IPS-18c (cell line): ENCODE measurements at regions not wholly inside any gene's neighbourhood (a gene's known extent, or its start where the extent isn't known, plus 50 kb on each side); places are given as distances from the start of the nearest gene placed in this dataset.

Source experiments
- H3K4me3 ChIP-seq: 2 replicates; pipeline ENCODE4 v1.7.0; 2013; ENCODE audit warnings: low read depth, mild to moderate bottlenecking, low read length, moderate library complexity; ENCODE audit not compliant: insufficient read depth
- H3K9me3 ChIP-seq: one replicate; pipeline ENCODE4 v1.6.1; 2013; ENCODE audit warnings: mild to moderate bottlenecking, low read length, moderate library complexity; ENCODE audit not compliant: control insufficient read depth, insufficient read depth

- H3K4me3 ChIP-seq, result no peak overlapping the region
Observed at GRCh38 chr7:93048136-93048930, 69.4 kb downstream of the SAMD9 start.

DNA sequence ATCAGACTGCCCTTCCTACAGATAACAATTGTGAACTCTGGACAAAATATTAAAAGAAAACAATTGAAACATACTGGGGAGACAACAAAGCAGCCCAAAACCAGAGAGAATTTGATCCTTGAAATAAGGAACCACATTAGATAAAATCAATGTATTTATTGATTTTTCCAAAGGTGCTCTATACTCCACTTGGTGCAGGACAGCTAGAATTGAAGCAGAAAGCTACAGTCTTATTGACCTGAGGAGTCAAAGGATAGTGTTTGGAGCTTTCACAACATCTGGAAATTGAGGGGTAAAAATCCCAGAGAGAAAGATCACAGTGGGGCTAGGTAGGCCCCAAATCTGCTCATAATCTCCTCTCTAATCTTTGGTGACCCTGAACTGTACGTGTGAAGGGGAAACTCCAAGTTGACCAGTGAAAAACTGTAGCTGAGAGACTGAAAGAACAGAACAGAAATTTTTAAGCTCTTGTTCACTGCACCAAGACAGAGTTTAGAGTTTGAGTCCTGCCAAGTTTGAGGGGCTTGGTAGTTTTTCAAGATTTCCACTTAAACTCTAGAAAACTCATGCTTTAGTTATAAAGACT, 70.2 kb downstream of the SAMD9 start:
- Histone ChIP-seq H3K4me3 (no peak overlapping the region), H3K9me3 (no peaks in the 10 kb centered on the region)

More at GRCh38 chr7:93048136-93048930, 69.4 kb downstream of the SAMD9 start:
- H3K9me3 ChIP-seq, result no peaks in the 10 kb centered on the region

- Histone ChIP-seq H3K9me3 (no peaks in the 10 kb centered on the region), H3K4me3 (no peak overlapping the region)
Observed at GRCh38 chr7:93046641-93047040, 71.1 kb downstream of the SAMD9 start.

- Histone ChIP-seq H3K4me3 (peak overlapping the region; percentile 49), H3K9me3 (no peaks in the 10 kb centered on the region)
Observed at GRCh38 chr7:93044147-93044810, 73.5 kb downstream of the SAMD9 start.

DNA sequence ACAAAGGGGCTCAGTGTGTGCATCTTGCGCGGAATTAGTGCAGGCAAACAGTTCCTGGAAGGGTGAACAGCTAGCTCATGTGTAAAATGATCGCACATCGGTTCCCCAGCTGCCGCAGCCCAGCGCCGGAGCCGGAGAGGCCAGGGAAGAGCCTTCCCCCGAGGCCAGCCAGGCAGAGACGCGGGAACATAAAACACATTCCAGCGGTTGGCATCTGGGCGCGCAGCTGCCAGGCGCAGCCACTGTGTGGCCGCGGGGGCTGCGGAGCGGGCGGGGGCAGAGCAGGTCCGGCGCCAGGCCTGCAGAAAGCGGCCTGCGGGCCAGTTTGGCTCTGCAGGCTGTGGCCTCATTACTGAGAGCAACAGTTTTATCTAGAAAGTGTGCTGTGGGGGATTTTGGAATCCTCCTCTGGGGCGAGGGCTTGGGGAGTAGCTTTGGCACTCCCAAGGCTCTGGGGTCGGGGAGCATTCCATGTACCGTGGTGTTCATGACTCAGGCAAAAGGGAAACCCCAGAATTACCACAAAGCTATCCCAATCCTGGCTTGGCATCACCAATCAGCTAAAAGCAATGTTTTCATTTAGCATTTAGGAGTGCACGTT, 74.3 kb downstream of the SAMD9 start:
- Histone ChIP-seq H3K9me3 (no peaks in the 10 kb centered on the region), H3K4me3 (peak overlapping the region; percentile 49)

- H3K4me3 ChIP-seq, result no peak overlapping the region
- no peaks in the 10 kb centered on the region for H3K9me3 ChIP-seq
Observed at GRCh38 chr7:93040355-93040754, 77.4 kb downstream of the SAMD9 start.

DNA sequence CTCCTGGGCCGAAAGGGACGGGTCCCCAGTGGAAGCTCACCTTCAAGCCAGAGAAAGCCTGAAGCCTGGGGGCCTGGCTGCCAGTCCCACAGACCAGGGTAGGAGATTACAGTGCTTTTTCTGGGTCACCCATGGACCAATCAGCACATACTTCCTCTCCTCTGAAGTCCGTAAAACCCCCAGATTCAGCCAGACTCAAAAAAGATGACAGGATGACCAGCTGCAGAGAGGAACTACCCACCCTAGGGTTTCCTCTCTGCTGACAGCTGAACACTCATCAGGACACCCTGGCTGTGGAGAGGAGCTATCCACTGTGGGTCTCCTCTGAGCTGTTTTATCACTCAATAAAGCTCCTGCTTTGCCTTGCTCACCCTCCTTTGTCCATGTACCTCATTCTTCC, 78.0 kb downstream of the SAMD9 start:
- Histone ChIP-seq H3K4me3 (no peak overlapping the region), H3K9me3 (no peaks in the 10 kb centered on the region)

DNA sequence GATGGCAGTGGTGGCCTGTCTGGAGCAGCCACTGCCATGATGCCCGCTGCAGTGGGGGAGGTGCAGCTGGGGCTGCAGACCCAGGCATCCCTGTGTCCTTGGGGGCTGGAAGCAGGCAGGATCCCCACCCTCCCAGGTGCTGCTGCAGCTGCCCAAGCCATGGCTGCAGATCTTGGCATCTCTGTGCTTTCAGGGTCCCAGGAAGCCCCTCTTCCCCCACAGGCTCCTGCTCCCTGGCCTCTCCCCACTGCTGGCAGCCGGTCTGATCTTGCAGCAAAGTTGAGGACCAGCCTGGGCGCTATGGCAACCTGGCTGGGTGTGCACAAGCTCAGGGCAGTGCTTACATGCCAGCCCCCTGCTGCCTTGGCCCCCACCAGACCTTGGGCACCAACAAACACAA, 78.5 kb downstream of the SAMD9 start:
- Histone ChIP-seq H3K9me3 (no peaks in the 10 kb centered on the region), H3K4me3 (no peak overlapping the region)

DNA sequence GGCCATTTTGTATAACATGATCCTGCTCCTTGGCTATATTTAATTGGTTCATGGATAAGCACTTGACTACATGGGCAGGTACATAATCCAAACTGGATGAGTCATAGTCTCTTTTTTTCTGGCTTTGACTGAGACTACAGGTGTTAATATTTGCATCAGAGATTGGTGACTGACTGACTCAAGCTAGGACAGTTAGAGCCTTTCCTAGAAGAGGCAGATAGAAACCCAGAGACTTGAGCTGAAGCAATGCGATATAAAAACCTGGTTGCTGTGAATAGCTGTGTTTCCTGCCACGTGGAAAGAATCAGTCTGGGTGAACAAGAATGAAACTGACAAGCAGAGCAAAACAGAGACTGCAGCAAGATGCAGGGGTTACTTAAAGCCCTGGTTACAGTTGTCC, 81.0 kb downstream of the SAMD9 start:
- Histone ChIP-seq H3K4me3 (no peak overlapping the region), H3K9me3 (no peaks in the 10 kb centered on the region)

DNA sequence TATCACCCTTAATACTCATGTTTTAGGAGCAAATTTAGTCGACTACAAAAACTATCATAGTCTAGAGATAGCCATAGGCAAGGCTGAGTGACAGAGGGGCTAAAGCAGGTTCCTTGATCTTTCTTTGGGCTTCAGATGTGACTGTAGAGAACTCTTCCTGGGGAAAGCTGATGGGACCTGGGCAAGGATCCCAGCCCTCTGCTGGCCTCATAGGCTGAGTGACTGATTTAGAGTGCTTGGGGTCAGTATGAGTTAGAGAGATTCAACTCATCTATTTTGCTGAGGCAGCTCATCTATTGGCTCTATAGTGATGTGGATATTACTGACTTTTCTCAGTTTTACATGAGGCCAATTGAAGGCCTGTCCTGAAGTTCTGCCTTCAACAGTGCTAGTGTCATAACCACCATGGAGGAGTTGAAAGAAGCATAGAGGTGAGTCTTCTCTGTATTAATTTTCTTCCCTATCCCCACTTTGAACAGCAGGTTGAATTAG, 81.6 kb downstream of the SAMD9 start:
- no peak overlapping the region for H3K4me3 ChIP-seq
- no peaks in the 10 kb centered on the region for H3K9me3 ChIP-seq

GRCh38 chr7:93031795-93032194, 86.0 kb downstream of the SAMD9 start:
- Histone ChIP-seq H3K4me3 (no peak overlapping the region), H3K9me3 (no peaks in the 10 kb centered on the region)

- H3K4me3 ChIP-seq, result no peak overlapping the region
- H3K9me3 ChIP-seq, result no peaks in the 10 kb centered on the region
Observed at GRCh38 chr7:93030605-93031225, 87.1 kb downstream of the SAMD9 start.

DNA sequence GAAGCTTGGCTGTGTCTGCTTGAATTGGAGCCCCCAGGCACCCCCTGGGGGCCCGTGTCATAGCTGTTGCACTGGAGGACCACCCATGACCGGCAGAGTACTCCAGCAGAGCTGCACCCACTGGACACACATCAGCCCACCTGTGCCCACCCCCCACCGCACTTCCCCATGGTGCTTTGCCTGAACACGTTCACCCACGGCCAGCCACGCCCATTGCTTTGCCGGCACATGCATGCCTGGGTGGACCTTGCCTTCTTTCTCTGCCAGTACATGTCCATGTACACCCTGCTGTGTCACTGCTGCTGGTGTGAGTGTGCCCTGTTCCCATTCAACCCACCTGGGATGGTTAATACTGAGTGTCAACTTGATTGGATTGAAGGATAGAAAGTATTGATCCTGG, 88.7 kb downstream of the SAMD9 start:
- H3K9me3 ChIP-seq, result no peaks in the 10 kb centered on the region
- no peak overlapping the region for H3K4me3 ChIP-seq

DNA sequence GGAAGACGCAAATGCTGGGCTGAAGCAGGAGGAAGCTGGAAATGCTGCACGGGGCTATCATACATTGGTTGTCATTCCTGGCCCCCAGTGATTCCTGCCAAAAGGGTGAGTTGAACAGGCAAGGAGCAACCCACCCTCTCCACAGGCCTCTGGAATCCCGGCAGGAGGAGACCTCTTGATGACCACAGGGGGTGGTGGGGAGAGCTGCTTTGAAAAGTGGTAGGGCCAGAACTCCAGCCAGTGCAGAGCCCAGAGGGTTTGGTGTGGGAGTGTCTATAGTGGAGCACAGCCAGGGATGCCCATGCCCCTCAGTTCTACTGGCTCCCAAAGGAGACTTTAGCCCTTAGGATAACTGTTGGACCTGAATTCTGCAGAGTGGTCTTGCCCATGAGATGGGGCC, 89.2 kb downstream of the SAMD9 start:
- H3K9me3 ChIP-seq, result no peaks in the 10 kb centered on the region
- no peak overlapping the region for H3K4me3 ChIP-seq

DNA sequence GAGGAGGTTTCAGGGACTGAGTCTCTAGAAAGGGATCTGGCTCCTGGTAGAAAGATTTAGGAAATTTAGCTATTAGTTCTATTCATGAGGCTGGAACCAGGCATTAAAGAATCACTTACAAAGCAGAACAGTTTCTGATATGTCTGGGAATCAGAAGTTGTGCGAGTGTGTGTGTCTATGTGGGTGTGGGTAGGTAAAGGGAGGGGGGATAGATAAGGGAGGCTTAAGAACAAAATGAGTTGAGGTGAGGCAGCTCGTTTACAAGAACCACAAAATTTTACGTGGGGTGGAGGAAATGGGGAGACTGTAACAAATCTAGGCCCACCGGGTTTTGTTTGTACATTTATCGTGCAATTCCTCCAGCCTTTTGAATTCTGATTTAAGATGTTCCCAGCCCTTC, 90.7 kb downstream of the SAMD9 start:
- Histone ChIP-seq H3K9me3 (no peaks in the 10 kb centered on the region), H3K4me3 (no peak overlapping the region)

GRCh38 chr7:93026425-93026824, 91.4 kb downstream of the SAMD9 start:
- Histone ChIP-seq H3K4me3 (no peak overlapping the region), H3K9me3 (no peaks in the 10 kb centered on the region)

- H3K4me3 ChIP-seq, result no peak overlapping the region
- H3K9me3 ChIP-seq, result no peaks in the 10 kb centered on the region
Observed at GRCh38 chr7:93025389-93025788, 92.4 kb downstream of the SAMD9 start.
